HTR-8/SVneo (cell line): ENCODE measurements at regions not wholly inside any gene's neighbourhood (a gene's known extent, or its start where the extent isn't known, plus 50 kb on each side); places are given as distances from the start of the nearest gene placed in this dataset.
"Not testable (repeated sequence)": the region's sequence is repeated elsewhere in the genome, so short reads cannot be mapped to it uniquely, and the experiment has no call there.

Experiments
- DNase-seq: peaks from one replicate; pipeline ENCODE4 v3.0.0; 2011; ENCODE audit warnings: low spot score, mixed read lengths; ENCODE audit not compliant: insufficient read length
- FAIRE-seq: peaks from 2 replicates; lab custom pipeline; 2011; peaks lifted over from hg19 to GRCh38; lab: Jason Lieb, UNC

GRCh38 chr4:178215763-178216162 is 773.5 kb upstream of the AGA start:
- FAIRE-seq, result no peak

GRCh38 chr4:178226421-178226820 is 784.2 kb upstream of the AGA start:
- not testable (repeated sequence) for FAIRE-seq, DNase-seq

More at GRCh38 chr4:178215763-178216162, 773.5 kb upstream of the AGA start:
- DNase-seq, result no peak

- FAIRE-seq, result no peak
Measured at GRCh38 chr4:178233906-178234305, 791.7 kb upstream of the AGA start.

GRCh38 chr4:178240891-178241290 is 798.7 kb upstream of the AGA start:
- FAIRE-seq, result no peak
- no peak for DNase-seq

More at GRCh38 chr4:178233906-178234305, 791.7 kb upstream of the AGA start:
- DNase-seq, result no peak

GRCh38 chr4:178241601-178242118 is 799.4 kb upstream of the AGA start:
- DNase-seq (no peak), FAIRE-seq (no peak)

DNA sequence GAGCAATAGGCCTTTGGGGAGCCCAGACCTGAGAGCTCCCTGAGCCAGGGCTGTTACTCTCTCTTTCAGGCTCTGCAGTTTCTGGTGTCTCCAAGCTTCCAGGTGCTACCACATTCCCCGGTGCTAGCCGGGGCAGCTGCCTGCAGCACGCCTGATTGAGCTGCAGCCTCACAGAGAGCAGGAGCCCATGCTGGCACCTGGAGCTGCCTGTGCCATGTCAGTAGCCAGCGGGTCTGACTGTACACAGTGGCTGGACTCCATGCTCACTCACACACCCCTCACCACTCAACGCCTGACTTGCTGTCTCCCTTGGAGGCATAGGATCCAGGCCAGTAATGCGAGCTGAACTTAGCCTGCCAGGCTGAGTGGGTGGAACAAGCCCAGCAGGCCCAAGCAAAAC is 800.4 kb upstream of the AGA start:
- DNase-seq, result no peak
- no peak for FAIRE-seq

GRCh38 chr4:178244785-178245184 is 802.5 kb upstream of the AGA start:
- FAIRE-seq (no peak), DNase-seq (no peak)

DNA sequence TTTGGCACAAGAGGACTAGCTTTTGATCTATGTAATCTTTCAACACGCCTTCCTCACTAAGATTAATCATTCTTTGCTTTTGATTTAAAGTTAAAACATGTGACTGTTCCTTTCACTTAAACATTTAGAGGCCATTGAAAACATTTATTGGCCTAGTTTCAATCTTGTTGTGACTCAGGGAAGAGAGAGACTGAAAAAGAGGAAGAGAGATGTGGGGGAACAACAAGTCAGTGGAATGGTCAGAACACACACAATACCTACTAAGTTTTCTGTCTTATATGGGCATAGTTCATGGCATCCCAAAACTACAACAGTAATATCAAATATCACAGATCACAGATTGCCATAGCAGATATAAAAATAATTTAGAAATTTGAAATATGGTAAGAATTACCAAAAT is 812.9 kb upstream of the AGA start:
- DNase-seq (no peak), FAIRE-seq (no peak)

DNA sequence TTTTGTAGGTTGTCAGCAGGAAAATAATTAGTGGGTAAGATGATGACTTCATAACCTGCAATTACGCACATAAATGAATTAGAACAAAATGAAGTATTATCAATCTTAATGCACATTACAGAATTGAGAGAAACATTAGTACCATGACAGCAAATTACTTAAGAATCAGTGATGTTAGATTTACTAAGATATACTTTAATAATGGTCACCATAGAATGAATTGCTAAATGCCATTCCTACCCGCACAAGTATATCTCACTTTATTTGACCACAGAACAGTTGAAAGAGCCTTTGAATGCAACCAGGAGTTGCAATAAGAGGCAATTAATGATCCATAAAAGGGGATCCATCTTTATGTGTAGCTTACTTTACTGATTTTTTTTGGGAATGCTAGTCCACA is 816.4 kb upstream of the AGA start:
- FAIRE-seq (no peak), DNase-seq (no peak)

GRCh38 chr4:178259566-178259965 is 817.3 kb upstream of the AGA start:
- FAIRE-seq, result no peak
- no peak for DNase-seq

DNA sequence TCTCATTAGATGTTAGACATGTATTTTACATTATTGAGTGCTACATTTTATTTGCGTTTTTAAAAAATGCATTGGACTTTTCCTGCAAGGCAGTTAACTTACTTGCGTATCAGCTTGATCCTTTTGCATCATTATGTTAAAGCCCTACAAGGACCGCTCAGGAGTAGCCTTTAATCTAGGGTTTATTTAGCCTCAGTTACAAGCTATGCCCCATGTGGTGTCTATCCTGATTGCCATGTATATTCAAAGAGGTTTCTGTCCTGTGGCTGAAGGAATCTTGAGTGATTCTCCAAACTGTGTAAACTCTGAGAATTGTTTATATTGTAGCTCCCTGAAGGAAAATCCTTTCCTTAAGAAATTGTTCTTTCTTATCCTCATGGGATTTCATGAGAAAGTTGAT is 821.8 kb upstream of the AGA start:
- FAIRE-seq (no peak), DNase-seq (no peak)

DNA sequence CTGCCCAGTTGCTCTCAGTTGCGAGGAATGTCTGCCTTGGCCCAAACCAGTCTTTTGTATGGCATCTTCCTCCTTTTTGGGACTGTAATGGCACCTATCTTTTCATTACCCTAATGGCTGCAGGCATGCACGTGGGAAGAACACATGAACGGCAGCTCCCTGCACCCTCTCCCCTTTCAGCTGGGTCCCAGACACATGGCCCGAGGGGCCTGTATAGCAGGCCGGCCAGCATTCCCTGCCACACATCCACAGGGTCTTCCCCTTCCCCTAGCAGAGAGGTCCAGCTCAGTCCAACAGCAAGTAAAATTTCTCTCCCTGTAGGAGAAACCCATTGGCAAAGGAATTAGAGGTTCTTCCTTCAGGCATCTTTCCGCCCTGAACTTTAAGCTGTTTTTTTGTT is 829.1 kb upstream of the AGA start:
- FAIRE-seq, result no peak
- no peak for DNase-seq

- no peak for DNase-seq
- FAIRE-seq, result no peak
Measured at GRCh38 chr4:178273168-178273567, 830.9 kb upstream of the AGA start.

GRCh38 chr4:178275671-178276360 is 833.6 kb upstream of the AGA start:
- FAIRE-seq (no peak), DNase-seq (no peak)

- FAIRE-seq (no peak), DNase-seq (no peak)
Measured at GRCh38 chr4:178280362-178280761, 838.1 kb upstream of the AGA start.

GRCh38 chr4:178288462-178288861 is 846.2 kb upstream of the AGA start:
- FAIRE-seq, result no peak

GRCh38 chr4:178293601-178294000 is 851.4 kb upstream of the AGA start:
- DNase-seq, result no peak
- FAIRE-seq, result no peak

More at GRCh38 chr4:178288462-178288861, 846.2 kb upstream of the AGA start:
- DNase-seq, result no peak

DNA sequence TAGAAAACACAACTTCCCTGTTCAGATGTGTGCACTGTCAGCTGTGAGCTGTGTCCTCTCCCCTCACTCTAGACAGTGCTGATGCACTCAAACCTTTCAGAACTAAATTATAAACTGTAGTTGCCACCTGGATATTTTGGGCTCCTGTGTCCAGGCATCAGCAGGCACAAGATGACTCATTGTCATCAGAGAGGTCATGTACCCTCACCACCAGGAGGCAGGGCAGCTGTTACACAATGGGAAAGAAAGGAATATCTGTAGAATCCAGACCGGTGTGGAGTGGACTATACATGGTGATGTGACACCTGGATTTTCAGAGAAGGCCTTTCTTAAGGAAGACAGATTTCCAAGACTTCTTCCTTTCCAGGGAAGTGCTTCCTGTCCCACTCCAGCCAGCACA is 854.4 kb upstream of the AGA start:
- no peak for FAIRE-seq
- no peak for DNase-seq

DNA sequence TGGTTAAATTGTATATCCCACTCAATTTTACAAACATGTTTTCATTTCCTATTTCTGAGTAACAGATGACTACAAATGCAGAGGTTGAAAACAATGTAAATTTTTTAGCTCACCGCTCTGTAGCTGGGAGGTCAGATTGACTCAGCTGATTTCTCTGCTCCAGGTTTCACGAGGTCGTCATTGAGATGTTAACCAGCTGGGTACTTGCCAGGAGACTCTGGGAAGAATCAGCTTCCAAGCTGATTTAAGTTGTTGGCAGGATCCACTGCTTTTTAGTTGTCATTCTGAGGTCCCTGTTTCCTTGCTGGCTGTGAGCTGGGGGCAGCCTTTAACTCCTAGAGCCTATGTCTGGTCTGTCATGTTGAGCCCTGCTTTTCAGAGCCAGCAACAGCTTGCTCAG is 864.3 kb upstream of the AGA start:
- DNase-seq (no peak), FAIRE-seq (no peak)

GRCh38 chr4:178309890-178310289 is 867.7 kb upstream of the AGA start:
- FAIRE-seq (no peak), DNase-seq (no peak)

DNA sequence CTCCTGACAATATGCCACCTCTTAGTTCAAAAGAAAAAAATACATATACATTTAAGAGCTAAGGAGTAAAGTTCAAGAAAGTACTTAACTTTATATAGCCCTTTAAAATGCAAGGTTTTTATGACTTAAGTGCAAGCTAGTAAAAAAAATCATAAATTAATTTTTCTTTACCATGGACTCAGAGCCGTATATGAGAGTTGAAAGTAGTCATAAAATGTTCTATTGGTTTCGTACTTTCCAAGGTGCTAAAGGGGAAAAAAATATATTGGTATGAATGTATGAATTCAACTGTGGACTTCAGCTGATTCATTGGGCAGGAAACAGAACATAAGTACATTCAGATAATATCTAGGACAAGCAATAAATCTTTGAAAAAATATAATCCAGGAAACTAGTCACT is 869.8 kb upstream of the AGA start:
- FAIRE-seq (no peak), DNase-seq (no peak)

- FAIRE-seq, result no peak
Measured at GRCh38 chr4:178314287-178314686, 872.0 kb upstream of the AGA start.

More at GRCh38 chr4:178314287-178314686, 872.0 kb upstream of the AGA start:
- DNase-seq, result no peak
